GM12873 (cell line): ENCODE measurements at regions not wholly inside any gene's neighbourhood (a gene's known extent, or its start where the extent isn't known, plus 50 kb on each side); places are given as distances from the start of the nearest gene placed in this dataset.

Experiments used
- TF ChIP-seq, protein P1 (sequence below): IDR thresholded peaks from 2 replicates; pipeline ENCODE4 v1.5.1; 2012; ENCODE audit warnings: low read depth, mild to moderate bottlenecking, moderate library complexity, low read length, control low read depth; ENCODE audit not compliant: insufficient read depth; ENCODE audit errors: missing control alignments

DNA sequence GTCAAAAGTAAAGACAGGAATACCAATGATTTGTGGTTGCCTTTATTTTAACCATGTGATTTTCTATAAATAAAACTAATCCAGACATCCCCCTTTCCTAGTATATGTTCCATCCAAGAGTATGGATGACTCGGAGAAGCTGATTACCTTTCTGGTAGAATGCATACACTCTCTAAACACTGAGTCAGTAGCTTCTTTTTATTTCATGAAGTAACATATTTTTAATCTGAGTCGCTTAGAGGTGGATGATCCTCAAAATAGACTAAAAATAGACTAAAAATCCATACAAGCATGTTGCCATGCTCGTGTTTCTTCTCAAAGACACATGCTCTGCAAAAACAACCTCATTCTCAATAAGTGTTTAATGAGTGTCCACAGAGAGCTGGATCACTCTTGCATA lies 263.7 kb downstream of the COL12A1 start:
- TF ChIP-seq, protein P1, sequence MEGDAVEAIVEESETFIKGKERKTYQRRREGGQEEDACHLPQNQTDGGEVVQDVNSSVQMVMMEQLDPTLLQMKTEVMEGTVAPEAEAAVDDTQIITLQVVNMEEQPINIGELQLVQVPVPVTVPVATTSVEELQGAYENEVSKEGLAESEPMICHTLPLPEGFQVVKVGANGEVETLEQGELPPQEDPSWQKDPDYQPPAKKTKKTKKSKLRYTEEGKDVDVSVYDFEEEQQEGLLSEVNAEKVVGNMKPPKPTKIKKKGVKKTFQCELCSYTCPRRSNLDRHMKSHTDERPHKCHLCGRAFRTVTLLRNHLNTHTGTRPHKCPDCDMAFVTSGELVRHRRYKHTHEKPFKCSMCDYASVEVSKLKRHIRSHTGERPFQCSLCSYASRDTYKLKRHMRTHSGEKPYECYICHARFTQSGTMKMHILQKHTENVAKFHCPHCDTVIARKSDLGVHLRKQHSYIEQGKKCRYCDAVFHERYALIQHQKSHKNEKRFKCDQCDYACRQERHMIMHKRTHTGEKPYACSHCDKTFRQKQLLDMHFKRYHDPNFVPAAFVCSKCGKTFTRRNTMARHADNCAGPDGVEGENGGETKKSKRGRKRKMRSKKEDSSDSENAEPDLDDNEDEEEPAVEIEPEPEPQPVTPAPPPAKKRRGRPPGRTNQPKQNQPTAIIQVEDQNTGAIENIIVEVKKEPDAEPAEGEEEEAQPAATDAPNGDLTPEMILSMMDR: no peak

DNA sequence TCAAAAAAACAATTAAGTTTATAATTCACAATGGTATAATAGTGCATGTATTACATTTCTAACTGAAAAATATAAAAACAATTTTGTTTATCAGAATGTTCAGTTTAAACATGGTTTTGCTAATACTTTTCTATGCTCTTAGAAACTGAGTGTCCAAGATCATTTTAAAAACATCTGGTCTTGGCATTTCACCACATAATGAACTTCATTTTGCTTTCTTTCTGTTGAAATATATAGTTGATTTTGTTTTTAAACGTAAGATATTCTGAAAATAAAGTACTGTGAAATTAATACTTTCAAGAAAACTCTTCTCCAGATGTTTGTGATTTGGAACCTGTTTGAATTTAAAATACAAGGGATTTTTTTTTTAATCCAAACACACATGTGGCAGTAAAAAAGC lies 264.4 kb downstream of the COL12A1 start:
- TF ChIP-seq, protein P1: no peak

DNA sequence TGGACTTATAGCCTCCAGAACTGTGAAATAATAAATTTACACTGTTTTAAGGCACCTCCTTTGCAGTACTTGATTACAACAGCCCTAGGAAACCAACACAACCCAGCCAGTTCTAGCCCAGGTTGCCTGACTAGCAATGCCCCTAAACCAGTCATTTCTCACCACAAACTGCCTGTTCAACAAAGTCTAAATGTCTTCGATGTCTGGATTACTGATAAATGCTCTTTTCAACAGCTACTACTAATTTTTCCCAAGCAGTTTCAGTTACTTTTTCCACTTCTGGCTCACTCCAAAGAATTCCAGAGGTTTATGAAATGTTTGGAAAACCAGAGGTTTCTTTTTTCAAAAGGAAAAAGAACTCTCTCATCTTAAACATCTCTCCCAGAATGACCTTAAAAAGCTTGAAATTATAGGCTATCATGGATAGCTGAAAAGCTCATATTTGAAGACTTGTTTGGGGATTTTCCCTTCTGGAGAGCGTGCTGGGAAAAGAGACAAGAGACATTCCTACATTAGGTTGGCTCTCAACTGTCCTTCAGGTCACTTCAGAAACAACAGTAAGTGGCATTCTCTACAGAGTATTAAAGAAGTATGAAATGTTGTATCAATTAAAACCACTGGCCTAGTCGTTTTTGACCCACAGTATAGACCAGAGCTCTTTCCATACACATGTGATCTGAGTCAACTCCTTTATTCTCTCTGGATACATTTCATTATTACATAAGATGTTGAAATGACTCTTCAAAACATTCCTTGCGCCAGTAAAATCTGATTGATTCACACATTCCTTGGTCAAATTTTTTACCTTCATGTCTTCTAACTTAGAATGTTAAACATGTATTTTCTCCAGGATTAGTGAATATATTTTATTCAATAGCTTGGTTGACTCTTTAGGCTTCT lies 265.9 kb downstream of the COL12A1 start:
- TF ChIP-seq, protein P1: no peak

DNA sequence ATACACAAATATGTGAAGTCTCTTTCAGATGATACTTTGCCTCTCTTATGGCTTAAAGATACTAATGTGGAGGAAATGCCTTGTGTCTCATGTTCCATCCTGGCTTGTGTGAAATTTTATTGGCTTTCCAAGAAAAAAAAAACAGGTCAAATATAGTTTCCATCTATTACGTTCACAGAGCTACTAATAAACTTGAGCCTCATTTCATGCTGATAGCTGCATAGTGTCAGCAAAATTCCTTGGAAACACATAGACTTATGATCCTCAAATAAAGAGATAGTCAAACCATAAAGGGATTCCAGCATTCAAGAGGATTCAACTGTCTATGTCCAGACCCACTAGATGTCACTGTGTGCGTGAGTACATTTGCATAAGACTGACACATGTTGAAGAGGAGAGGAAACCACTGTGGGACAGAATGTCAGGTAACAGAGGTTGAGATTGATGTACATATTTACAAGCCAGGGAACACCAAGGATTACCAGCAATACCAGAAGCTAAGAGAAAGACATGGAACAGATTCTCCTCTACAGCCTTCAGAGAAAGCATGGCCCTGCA lies 266.6 kb downstream of the COL12A1 start:
- TF ChIP-seq, protein P1: no peak

DNA sequence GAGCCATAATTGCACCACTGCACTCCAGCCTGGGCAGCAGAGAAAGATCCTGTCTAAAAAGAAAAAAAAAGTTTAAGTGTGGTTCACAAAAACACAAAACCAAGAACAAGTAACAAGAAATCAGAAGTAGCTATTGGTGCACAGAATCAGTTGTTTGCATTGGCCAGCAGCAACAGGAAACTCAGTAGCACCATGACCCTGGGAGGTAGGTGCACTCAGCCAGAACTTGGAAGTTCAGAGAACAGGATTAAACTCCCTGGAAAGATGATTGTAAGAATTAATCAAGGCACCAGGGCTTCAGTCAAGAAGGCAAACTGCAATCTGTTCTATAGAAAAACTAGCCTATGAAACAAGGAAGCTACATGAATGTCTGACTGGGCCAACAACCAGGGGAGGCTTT lies 267.9 kb downstream of the COL12A1 start:
- TF ChIP-seq, protein P1: no peak

DNA sequence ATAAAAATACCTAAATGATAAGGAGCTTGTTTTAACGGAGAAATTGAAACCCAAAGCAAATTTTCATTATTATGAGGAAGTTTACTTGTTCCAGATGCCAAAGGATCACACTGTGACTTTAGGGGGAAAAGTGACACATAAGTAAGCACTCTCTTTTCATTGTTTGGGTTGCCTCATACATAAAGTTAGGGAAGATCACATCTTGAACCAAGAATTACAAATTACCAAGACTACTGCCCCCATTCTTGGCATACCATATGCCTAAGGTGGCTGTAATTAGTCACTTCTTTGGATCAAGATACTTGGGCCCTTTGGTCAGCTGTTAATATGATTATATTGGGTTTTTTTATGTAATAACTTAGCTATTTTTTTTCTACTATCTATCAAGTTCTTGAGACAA lies 269.0 kb downstream of the COL12A1 start:
- TF ChIP-seq, protein P1: no peak

DNA sequence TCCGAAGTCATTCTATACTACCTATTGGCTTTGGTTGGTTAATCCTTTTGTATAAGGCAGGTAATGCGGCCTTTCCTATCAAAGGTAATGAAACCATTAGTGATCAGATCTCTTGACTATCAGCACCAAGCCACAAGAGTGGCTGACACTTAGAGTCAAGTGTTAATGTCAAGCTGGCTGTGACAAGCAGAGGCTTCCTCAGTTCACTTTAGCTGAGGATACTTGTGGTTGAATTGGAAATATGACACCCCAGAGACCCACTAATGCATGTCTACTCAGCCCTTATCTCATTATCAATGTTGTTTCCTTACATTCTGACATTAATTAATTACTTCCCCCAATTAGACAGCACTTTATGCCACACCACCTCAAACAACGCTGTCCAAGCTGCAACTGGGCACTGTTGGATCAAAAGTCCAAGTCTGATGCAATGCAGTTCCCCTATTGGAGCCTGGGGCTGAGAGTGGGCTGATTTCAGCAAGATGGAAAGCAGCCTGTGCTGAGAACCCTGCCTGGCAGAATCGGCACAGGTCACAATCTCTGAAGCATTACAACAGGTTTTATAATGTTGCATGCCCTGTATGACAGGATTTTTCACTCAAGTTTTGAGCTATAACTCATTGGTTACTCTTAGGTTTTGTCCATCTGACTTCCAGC lies 273.5 kb downstream of the COL12A1 start:
- TF ChIP-seq, protein P1: no peak
